WTC11 (cell line): ENCODE measurements at regions not wholly inside any gene's neighbourhood (a gene's known extent, or its start where the extent isn't known, plus 50 kb on each side); places are given as distances from the start of the nearest gene placed in this dataset.

ENCODE experiments used
- ATAC-seq: fragments of 200-7000 bp; cut with Tn5 transposase; 2 replicates; pipeline ENCODE4 v1.10.0; 2021; ENCODE audit warnings: mild to moderate bottlenecking, moderate library complexity
- CTCF ChIA-PET: fragments of 300-600 bp; sonication (Branson Sonifier 250); formaldehyde crosslinking; loops from one replicate; lab custom pipeline; 2021; ENCODE audit warnings: antibody characterized with exemption; lab: Charles Lee
- POLR2A ChIA-PET: fragments of 350-600 bp; sonication (Branson Sonifier 250); formaldehyde crosslinking; loops from one replicate; lab custom pipeline; 2021; ENCODE audit warnings: antibody characterized with exemption; lab: Charles Lee
- DNase-seq: peaks from one replicate; pipeline ENCODE4 v3.0.0; 2021; ENCODE audit warnings: low spot score
- H3K27ac Mint-ChIP-seq: 2 replicates; pipeline ENCODE4 v1.8.0; 2021; ENCODE audit warnings: mixed read lengths
- H3K27me3 Mint-ChIP-seq: 2 replicates; pipeline ENCODE4 v1.8.0; 2021; ENCODE audit warnings: low read depth, mild to moderate bottlenecking, moderate library complexity, mixed read lengths
- H3K36me3 Mint-ChIP-seq: 2 replicates; pipeline ENCODE4 v1.8.0; 2021; ENCODE audit warnings: mixed read lengths
- H3K4me1 Mint-ChIP-seq: 2 replicates; pipeline ENCODE4 v1.8.0; 2022; ENCODE audit warnings: mixed read lengths
- H3K4me3 Mint-ChIP-seq: 2 replicates; pipeline ENCODE4 v1.8.0; 2021; ENCODE audit warnings: mild to moderate bottlenecking, moderate library complexity, mixed read lengths
- H3K9me3 Mint-ChIP-seq: 2 replicates; pipeline ENCODE4 v1.8.0; 2021; ENCODE audit warnings: mixed read lengths
- ARID4B ChIP-seq: sonication (generic); formaldehyde crosslinking; IDR thresholded peaks from 2 replicates; pipeline ENCODE4 v1.8.0; 2023; ENCODE audit warnings: missing genetic modification reagents, mild to moderate bottlenecking, borderline replicate concordance
- CREM ChIP-seq: sonication (generic); formaldehyde crosslinking; IDR thresholded peaks from 2 replicates; pipeline ENCODE4 v1.8.1; 2022; ENCODE audit warnings: mild to moderate bottlenecking, missing genetic modification reagents, moderate library complexity
- E2F4 ChIP-seq: sonication (generic); formaldehyde crosslinking; IDR thresholded peaks from 2 replicates; pipeline ENCODE4 v1.8.1; 2022; ENCODE audit warnings: low read depth, mild to moderate bottlenecking, moderate library complexity, missing genetic modification reagents, borderline replicate concordance
- FOXJ3 ChIP-seq: sonication (generic); formaldehyde crosslinking; IDR thresholded peaks from 2 replicates; pipeline ENCODE4 v1.9.0; 2021; ENCODE audit warnings: missing genetic modification reagents, mild to moderate bottlenecking, borderline replicate concordance
- SOX15 ChIP-seq: fragments of 250-450 bp; sonication (Bioruptor Pico); IDR thresholded peaks from 2 replicates; pipeline ENCODE4 v1.9.0; 2021; ENCODE audit warnings: mild to moderate bottlenecking
- TF ChIP-seq, protein P1 (sequence below): sonication (generic); formaldehyde crosslinking; IDR thresholded peaks from 2 replicates; pipeline ENCODE4 v1.8.0; 2022; ENCODE audit warnings: missing genetic modification reagents
- TF ChIP-seq, protein P2 (sequence below): sonication (generic); formaldehyde crosslinking; IDR thresholded peaks from 2 replicates; pipeline ENCODE4 v1.8.1; 2023; ENCODE audit warnings: mild to moderate bottlenecking, missing genetic modification reagents, moderate library complexity
- TF ChIP-seq, protein P3 (sequence below): sonication (generic); formaldehyde crosslinking; IDR thresholded peaks from 2 replicates; pipeline ENCODE4 v1.8.0; 2022; ENCODE audit warnings: mild to moderate bottlenecking, missing genetic modification reagents

DNA sequence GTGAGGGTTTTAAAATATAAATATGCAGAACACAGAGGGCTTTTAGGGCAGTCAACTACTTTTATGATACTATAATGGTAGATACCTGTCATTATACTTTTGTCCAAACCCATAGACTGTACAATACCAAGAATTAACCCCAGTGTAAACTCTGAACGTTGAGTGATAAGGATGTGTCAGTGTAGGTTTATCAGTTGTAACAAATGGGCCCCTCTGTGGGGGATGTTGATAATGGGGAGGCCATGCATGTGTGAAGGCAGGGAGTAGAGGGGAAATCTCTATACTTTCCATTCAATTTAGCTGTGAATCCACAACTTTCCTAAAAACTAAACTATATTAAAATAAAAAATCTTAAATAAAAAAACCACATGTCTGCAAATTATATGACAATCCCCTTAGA is 193.5 kb upstream of the CAMK1G start:
- Mint-ChIP-seq H3K27ac (no peak overlapping the region), H3K4me1 (peaks cover 69% of the 10 kb centered on the region), H3K27me3 (no peaks in the 10 kb centered on the region; the same call in 1 of the 2 replicates), H3K36me3 (peaks cover 19% of the 10 kb centered on the region), H3K4me3 (no peak overlapping the region)
- DNase-seq, result no peak
- no peak for ATAC-seq
- CTCF ChIA-PET, result no interaction called here
- POLR2A ChIA-PET, result no interaction called here
- TF ChIP-seq FOXJ3 (CRISPR knock-in tag) (no peak), E2F4 (CRISPR knock-in tag) (no peak)
- TF ChIP-seq, protein P1, sequence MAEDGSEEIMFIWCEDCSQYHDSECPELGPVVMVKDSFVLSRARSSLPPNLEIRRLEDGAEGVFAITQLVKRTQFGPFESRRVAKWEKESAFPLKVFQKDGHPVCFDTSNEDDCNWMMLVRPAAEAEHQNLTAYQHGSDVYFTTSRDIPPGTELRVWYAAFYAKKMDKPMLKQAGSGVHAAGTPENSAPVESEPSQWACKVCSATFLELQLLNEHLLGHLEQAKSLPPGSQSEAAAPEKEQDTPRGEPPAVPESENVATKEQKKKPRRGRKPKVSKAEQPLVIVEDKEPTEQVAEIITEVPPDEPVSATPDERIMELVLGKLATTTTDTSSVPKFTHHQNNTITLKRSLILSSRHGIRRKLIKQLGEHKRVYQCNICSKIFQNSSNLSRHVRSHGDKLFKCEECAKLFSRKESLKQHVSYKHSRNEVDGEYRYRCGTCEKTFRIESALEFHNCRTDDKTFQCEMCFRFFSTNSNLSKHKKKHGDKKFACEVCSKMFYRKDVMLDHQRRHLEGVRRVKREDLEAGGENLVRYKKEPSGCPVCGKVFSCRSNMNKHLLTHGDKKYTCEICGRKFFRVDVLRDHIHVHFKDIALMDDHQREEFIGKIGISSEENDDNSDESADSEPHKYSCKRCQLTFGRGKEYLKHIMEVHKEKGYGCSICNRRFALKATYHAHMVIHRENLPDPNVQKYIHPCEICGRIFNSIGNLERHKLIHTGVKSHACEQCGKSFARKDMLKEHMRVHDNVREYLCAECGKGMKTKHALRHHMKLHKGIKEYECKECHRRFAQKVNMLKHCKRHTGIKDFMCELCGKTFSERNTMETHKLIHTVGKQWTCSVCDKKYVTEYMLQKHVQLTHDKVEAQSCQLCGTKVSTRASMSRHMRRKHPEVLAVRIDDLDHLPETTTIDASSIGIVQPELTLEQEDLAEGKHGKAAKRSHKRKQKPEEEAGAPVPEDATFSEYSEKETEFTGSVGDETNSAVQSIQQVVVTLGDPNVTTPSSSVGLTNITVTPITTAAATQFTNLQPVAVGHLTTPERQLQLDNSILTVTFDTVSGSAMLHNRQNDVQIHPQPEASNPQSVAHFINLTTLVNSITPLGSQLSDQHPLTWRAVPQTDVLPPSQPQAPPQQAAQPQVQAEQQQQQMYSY (CRISPR knock-in tag), result no peak
- TF ChIP-seq, all 79 proteins: peak for 0
- H3K9me3 Mint-ChIP-seq, result peaks cover 17% of the 10 kb centered on the region

GRCh38 chr1:209390764-209391163 is 192.8 kb upstream of the CAMK1G start:
- ATAC-seq, result no peak

More at GRCh38 chr1:209390764-209391163, 192.8 kb upstream of the CAMK1G start:
- H3K27me3 Mint-ChIP-seq, result no peaks in the 10 kb centered on the region; the same call in 1 of the 2 replicates
- H3K9me3 Mint-ChIP-seq, result peaks cover 17% of the 10 kb centered on the region
- ChIA-PET POLR2A (no interaction called here), CTCF (no interaction called here)
- DNase-seq, result no peak
- peaks cover 19% of the 10 kb centered on the region for H3K36me3 Mint-ChIP-seq
- H3K4me3 Mint-ChIP-seq, result no peak overlapping the region
- TF ChIP-seq, protein P2, sequence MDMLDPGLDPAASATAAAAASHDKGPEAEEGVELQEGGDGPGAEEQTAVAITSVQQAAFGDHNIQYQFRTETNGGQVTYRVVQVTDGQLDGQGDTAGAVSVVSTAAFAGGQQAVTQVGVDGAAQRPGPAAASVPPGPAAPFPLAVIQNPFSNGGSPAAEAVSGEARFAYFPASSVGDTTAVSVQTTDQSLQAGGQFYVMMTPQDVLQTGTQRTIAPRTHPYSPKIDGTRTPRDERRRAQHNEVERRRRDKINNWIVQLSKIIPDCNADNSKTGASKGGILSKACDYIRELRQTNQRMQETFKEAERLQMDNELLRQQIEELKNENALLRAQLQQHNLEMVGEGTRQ (CRISPR knock-in tag), result no peak
- TF ChIP-seq, protein P3, sequence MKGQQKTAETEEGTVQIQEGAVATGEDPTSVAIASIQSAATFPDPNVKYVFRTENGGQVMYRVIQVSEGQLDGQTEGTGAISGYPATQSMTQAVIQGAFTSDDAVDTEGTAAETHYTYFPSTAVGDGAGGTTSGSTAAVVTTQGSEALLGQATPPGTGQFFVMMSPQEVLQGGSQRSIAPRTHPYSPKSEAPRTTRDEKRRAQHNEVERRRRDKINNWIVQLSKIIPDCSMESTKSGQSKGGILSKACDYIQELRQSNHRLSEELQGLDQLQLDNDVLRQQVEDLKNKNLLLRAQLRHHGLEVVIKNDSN, result no peak
- TF ChIP-seq SOX15, result no peak
- no peak for TF ChIP-seq ARID4B (CRISPR knock-in tag)
- TF ChIP-seq CREM, result no peak
- H3K4me1 Mint-ChIP-seq, result peaks cover 69% of the 10 kb centered on the region
- no peak overlapping the region for H3K27ac Mint-ChIP-seq
